HG02588 (cell line): ENCODE measurements at regions not wholly inside any gene's neighbourhood (a gene's known extent, or its start where the extent isn't known, plus 50 kb on each side); places are given as distances from the start of the nearest gene placed in this dataset.

ENCODE experiments used
- ATAC-seq: cut with Tn5 transposase; IDR thresholded peaks from one replicate; pipeline ENCODE4 v1.9.1; 2021; ENCODE audit warnings: mild to moderate bottlenecking, moderate library complexity; ENCODE audit not compliant: unreplicated experiment

- no peak for ATAC-seq
Observed at GRCh38 chr16:88315543-88316105, 67.1 kb upstream of the ZNF469 start.

DNA sequence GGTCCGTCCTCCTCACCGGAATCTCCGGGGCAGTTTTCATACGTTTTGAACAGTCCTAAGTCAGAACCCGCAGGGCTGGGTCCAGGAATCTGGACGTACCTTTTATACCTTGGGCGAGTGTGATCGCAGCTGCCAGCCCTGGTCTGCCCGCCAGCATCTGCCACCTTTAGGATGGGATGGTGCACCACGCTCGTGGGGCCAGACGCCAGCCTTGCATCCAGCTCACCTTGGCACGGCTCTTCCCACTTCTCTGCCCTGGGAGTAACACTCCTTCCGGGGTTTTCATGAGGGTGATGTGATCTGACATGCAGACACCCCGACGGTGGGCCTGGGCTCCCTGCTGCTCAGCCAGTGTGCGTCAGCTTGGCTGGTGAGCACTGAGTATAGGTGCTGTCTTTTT lies 66.6 kb upstream of the ZNF469 start:
- no peak for ATAC-seq

- ATAC-seq: no peak
Observed at GRCh38 chr16:88316941-88317612, 65.7 kb upstream of the ZNF469 start.

- no peak for ATAC-seq
Observed at GRCh38 chr16:88317613-88317965, 65.2 kb upstream of the ZNF469 start.

DNA sequence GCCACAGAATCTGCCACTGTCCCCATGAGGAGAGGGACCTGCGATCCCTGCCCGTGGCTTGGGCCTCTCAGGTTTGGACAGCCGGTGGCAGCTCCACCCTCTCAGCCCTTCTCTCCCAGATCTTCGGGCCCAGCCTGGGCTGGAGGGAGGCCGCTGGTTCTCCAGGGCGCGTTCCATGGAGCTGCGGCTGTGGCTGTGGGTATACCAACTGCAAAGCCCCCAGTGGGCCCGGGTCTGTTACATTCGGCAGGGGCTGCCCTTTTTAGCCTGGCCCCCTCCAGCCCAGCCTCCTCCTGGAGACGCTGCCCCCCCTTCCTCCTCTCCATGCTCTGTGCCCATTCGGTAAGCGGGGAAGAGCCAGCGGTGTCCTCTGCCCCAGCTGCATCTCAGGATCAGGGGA lies 64.7 kb upstream of the ZNF469 start:
- no peak for ATAC-seq

DNA sequence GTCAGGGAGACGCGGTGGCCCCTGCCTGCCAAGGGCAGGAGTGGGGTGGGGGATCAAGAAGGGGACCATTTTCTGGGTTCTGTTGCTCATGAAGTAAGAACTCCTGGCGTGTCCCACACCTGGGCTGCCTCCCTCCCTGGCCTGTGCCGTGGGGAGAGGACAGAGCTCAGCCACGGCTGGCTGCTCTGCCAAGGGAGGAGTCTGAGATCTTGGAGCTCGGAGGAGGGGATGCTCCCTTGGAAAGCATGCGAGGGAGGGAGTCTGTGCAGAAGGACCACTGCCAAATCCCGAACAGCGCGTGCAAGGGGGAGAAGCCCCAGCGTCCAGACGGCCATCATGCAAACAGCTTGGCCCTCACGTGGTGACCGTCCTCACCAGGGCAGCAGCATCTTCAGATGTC lies 64.2 kb upstream of the ZNF469 start:
- no peak for ATAC-seq

DNA sequence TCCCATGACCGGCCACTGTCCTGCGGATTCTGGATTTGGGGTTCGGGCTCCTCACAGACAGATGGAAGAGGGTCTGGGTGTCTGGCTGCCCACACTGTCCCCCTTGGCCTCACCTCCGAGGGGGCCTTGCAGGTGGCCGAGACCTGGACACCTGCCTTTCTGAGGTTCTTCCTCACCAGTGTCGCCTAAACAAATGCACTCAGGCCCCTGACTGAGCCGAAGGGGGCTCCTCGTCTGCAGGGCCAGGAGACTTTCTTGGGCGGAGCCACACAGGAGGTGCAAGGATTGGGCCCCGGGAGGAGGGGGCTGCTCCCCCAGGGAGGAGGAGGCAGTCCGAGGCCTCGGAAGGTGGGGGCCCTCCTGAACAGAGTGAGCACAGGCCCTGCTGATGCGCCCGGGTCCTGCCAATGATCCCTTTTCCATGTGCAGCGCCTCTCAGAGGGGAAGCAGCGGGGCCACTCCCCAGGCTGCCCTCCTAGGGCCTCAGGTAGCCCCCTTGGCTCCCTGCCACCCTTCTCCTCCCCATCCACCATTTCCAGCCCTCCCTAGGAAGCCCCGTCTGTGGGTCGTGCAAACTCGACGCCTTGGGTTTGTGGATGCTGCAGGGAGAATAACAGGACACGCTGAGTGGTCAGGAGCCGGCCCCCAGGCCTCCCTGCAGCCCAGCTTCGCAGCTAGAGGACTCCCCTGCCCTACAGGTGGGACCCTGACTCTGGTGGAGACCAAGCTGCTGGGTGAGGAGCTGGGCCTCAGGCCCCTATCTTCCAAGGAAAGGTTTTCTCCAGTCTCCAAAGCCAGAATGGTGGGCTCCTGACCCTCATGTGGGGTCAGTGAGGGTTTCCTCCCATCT lies 63.4 kb upstream of the ZNF469 start:
- no peak for ATAC-seq

GRCh38 chr16:88320947-88321634 lies 61.7 kb upstream of the ZNF469 start:
- no peak for ATAC-seq

DNA sequence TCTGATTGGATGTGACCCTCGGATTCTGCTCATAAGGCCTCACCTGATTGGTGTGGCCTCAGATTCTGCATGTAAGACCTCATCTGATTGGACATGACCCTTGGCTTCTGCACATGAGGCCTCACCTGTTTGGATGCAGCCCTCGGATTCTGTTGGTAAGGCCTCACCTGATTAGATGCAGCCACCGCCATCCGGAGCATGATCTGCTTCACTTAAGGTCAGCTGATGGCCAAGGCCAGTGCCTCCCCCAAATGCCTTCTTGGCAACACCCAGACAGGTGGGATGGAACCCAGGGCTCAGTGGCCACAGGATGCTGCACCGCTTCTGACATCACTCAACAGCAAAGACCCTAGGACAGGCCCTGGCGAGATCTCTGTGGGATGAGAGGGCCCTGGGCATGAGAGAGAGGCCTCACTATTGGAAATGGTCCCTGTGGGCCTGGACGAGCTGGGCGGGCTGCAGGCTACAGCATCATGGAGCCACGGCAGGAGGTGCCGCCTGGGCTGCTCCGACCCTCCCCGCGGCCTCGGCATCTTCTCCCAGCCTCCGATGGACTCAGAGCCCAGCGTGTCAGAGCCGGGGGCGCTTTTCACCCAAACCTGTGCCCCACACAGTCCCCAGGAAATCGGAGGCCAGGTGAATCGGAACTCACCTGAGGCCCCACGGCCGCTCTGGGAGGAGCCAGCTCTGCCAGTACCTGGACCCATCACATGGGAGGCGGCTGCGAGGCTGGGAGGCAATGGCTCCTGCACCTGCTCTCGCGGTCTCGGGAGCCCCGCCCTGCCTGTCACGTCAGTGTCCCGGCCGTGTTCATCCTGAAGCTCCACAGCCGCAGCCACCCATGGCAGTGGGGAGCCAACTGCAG lies 60.9 kb upstream of the ZNF469 start:
- ATAC-seq: no peak

GRCh38 chr16:88322500-88322970 lies 60.2 kb upstream of the ZNF469 start:
- ATAC-seq: no peak

- no peak for ATAC-seq
Observed at GRCh38 chr16:88323041-88323440, 59.7 kb upstream of the ZNF469 start.

DNA sequence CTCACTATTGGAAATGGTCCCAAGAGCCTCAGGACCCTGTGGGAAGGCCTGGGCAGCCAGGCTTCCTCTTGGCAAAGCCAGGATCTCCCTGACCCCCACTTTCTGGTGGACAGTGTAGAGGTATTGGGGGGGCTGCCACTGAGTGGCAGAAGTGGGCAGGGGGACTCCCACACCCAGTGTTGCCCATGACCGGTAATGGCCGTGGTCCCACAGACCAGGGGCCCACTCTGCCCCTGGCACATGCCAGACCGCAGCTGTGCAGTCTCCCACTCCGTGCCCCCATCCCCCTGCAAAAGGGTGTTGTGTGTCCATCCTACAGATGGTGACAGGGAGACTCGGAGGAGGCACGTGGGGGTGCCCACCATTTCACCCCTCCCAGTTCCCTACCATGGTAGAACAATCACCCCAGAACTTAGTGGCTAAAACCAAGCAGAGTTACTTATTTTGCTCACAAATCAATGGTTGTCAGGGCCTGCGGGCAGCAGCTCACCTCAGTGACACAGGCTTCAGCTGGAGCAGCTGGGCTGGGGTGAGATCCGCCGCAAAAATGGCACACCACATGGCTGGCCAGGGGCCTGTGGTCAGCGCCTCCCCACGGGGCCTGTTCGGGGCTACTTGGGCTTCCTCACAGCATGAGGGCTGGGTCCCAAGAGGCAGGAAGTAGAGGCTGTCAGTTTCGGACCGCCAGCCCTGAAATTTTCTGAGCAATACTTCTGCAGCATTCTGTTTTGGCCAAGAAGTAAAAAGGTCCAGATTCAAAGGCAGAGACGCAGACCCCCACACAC lies 59.0 kb upstream of the ZNF469 start:
- ATAC-seq: no peak

DNA sequence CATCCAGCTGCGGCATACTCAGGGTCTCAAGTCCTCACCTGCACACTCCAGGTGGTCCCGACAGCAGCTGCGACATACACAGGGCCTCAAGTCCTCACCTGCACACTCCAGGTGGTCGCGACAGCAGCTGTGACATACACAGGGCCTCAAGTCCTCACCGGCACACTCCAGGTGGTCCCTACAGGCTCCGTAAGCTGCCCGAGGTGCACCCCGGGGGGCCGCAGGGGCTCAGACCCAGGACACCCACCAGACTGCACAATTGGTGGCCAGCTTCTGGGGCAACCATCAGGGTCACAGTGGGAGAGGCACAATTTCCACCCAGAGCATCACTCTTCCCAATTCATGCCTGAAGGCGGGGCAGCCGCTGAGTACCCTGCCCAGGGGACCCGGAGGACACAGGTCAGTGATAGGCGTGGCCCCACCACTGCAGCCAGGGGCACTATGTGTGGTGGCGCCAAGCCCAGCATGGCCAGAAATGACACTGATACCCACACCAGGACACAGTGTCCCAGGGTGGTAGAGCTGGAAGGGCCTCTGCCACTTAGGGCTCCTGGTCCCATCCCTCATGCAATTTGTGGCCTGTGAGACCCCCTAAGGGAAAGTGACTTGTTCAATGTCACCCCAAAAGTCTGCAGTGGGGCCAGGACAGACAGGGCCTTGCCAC lies 57.5 kb upstream of the ZNF469 start:
- no peak for ATAC-seq

DNA sequence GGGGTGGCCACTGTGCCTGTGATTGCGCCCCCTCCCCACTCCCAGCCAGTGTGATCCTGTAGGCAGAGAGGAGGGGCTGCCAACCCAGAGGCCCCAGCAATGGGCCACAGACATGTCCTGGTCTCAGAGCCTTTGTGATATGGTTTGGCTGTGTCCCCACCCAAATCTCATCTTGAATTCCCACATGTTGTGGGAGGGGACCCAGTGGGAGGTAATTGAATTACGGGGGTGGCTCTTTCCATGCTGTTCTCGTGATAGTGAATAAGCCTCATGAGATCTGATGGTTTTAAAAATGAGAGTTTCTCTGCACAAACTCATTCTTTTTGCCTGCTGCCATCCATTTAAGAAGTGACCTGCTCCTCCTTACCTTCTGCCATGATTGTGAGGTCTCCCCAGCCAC lies 56.8 kb upstream of the ZNF469 start:
- ATAC-seq: no peak

DNA sequence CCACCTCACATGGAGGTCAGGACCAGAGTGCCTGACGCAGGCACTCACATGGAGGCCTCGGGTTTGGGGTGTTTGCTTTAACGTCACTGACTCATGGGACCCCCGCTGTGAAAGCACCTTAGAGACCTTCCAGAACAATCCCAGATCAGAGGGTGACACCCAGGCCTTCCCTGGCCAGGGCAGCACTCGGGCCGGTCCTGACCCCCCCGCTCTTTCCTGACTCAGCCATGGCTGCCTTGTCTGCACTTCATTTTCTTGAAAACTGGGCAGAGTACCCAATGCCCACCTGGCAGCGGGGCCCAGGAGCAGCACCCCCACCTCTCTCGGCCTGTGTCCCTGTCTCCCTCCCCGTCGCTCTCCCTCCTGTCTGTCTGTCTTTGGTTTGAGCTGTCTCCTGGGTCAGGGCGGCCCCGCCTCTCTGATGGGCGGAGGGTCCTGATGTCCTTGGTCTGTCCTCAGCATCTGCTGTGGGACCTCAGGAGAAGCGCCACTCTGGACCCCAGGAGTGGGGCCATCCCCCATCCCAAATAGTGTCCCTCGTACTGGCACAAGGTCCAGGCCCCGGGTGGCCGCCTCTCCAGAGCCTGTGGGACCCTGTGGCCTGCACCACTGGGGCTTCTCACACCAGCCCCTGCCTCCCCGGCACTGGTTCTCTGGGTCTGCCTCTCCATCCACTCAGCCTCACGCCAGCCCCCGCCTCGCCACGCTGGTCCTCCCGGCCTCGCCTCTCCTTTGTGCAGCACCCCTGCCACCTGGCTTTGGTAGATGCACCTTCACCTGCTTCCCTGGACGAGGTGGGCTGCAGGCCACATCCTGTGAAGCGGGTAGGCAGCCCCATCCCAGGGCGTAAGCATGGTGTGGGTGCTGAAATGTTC lies 55.9 kb upstream of the ZNF469 start:
- ATAC-seq: no peak

GRCh38 chr16:88327561-88328312 lies 55.0 kb upstream of the ZNF469 start:
- ATAC-seq: no peak

DNA sequence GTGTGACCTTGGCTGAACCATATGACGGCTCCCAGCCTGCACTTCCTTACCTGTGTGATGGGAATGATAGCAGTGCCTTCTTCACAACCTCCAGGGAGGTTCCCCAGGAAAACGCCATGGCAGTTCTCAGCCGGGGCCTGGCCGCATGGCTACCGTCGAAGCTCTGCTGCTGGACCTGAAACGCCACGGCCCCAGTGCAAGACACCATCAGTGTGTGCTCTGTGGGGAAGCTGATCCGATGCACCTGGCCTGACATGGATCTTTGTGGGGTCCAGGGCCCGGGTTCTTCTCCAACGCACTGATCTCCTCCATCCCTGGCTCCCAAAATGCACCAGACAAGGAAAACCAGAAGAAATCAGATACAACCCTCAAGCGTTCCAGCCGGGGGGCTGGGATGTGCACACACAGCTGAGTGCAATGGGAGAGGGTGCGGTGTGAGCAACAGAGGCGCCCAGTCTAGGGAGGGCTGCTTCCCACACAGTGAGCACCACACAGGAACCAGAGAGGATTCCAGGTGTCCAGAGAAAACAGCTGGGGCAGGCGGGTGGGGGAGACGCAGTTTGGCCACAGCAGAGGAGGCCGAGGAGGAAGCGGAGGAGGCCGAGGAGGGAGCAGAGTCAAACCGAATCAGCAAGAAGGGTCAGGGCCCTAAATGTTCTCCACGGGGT lies 54.3 kb upstream of the ZNF469 start:
- no peak for ATAC-seq
